NCI-H1092 treated with DMSO at 0.1 percent for 48 hours (cell line): ENCODE measurements at regions not wholly inside any gene's neighbourhood (a gene's known extent, or its start where the extent isn't known, plus 50 kb on each side); places are given as distances from the start of the nearest gene placed in this dataset.
"Not testable (repeated sequence)": the region's sequence is repeated elsewhere in the genome, so short reads cannot be mapped to it uniquely, and the experiment has no call there.

Experiments used
- DNase-seq: peaks from one replicate; lab custom pipeline; 2025; lab: John Stamatoyannopoulos, UW

GRCh38 chr20:29296256-29297230 lies 1960.9 kb upstream of the DEFB115 start:
- no peak for DNase-seq

DNA sequence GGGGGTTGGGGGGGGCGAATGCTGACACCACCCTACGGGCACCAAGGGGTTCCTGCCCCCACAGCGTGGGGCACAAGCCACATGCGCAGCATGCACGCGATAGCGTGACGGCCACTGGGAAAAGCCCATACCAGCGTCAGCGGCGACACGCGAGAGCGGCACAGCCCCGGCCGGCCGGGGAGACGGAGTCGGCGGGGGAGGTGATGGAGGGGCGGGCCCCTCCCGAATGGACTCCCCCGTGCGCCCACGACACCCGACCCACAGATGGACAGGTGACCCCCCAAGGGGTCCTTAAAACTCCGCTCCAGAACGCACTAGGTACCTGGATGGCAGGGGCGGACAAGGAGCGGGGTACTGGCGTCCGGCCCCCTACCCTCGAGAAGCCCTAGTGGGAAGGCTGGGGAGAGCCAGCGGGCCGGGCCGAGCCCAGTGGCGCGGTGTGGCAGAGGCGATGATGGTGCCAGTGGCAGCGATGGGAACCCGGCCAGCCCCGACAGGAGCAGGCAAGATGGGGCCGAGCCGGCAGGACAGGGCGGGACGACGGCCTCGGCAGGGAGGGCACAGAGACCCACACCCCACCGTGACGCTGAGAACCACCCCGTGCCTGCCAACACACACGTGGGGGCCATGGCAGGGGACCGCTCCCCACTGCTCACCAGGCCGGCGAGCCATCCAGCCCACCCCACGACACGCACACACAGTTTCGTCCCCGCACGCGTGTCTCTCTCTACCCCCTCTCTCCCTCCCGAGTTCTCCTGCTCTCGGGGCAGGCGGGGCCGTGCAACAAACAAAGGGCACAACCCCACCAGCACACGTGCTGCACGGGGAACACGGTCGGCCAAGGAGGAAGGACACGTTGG lies 1959.8 kb upstream of the DEFB115 start:
- no peak for DNase-seq

DNA sequence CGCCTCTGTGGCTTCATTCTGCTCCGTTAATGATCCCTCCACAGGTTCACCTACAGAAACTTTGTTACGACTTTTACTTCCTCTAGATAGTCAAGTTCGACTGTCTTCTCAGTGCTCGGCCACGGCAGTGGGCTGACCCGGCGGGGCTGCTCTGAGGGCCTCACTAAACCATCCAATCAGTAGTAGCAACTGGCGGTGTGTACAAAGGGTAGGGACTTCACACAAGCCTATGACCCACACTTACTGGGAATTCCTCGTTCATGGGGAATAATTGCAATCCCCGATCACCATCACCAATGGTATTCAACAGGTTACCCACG lies 1959.2 kb upstream of the DEFB115 start:
- no peak for DNase-seq

DNA sequence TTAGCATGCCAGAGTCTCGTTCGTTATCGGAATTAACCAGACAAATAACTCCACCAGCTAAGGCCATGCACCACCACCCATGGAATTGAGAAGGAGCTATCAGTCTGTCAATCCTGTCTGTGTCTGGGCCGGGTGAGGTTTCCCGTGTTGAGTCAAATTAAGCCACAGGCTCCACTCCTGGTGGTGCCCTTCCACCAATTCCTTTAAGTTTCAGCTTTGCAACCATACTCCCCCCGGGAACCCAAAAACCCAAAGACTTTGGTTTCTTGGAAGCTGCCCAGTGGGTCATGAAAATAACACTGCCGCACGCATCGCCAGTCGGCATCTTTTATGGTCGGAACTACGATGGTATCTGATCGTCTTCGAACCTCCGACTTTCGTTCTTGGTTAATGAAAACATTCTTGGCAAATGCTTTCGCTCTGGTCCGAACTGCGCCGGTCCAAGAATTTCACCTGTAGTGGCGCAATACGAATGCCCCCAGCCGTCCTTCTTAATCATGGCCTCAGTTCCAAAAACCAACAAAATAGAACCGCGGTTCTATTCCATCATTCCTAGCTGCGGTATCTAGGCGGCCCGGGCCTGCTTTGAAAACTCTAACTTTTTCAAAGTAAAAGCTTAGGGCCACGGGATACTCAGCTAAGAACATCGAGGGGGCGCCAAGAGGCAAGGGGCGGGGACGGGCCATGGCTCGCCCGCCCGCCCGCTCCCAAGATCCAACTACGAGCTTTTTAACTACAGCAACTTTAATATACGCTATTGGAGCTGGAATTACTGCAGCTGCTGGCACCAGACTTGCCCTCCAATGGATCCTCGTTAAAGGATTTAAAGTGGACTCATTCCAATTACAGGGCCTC lies 1958.5 kb upstream of the DEFB115 start:
- no peak for DNase-seq

- DNase-seq: no peak
Observed at GRCh38 chr20:29299811-29300578, 1957.5 kb upstream of the DEFB115 start.

DNA sequence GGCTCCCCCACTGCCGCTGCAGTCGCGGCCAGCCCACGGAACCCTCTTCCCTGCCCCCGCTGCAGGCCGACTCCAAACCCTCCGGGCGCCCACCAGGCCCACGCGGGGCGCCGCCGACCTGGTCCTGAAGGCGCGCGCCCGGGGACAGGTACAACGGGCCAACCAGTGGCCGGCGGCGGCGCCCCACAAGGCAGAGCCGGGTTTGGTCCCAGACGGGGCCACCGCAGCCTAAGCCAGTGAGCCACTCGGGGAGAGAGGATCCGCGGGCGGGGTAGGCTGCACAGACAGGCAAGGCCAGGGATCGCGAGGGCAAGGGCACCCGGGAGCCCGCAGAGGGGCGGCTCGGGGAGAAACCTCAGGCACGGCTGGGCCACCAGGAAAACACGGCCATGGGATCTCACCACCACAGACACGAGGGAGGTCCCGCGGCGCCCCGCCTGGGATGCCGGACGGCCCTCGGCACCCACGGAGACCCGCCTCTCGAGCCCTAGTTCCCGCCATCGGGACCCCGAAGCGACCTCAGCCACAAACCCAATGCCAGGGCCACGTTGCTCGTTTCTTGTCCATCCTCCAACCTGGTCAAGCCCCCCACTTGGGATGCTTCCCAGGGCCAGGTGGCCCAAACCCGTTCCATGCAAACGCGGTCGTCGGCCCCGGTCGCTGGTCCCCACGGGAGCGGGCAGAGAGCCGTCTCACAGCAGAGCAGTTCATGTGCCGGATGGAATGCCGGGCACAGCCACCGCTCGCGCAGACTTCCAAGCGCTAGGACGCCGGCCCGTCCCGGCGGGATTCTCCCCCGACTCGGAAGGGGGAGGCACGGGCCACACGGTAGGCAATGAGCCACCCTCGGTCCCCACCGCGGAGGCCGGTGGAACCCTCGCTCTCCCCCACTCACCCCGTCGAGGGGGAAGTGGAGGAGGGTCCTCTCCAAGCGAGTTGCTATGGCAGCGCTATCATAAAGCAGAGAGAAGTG lies 1956.6 kb upstream of the DEFB115 start:
- DNase-seq: no peak

GRCh38 chr20:29301624-29302259 lies 1955.7 kb upstream of the DEFB115 start:
- DNase-seq: no peak

- DNase-seq: no peak
Observed at GRCh38 chr20:29302979-29303644, 1954.4 kb upstream of the DEFB115 start.

- DNase-seq: no peak
Observed at GRCh38 chr20:29306390-29307072, 1950.9 kb upstream of the DEFB115 start.

DNA sequence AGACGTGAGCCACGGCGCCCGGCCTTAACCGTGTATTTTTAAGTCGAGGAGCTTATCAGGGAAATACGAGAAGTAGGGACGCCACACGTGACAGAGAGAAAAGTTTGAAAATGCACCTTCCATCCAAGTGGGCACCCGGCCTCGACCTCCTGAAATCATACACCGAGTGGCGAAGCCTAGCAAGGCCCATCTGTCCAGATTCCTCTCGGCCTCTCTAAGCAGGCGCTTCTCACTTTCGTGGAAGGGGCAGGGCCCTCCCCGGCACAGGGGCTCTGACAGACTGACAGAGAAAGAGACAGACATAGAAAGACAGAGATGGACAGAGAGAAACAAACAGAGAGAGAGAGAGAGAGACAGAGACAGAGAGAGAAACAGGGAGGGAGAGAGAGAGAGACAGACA lies 1950.0 kb upstream of the DEFB115 start:
- not testable (repeated sequence) for DNase-seq

DNA sequence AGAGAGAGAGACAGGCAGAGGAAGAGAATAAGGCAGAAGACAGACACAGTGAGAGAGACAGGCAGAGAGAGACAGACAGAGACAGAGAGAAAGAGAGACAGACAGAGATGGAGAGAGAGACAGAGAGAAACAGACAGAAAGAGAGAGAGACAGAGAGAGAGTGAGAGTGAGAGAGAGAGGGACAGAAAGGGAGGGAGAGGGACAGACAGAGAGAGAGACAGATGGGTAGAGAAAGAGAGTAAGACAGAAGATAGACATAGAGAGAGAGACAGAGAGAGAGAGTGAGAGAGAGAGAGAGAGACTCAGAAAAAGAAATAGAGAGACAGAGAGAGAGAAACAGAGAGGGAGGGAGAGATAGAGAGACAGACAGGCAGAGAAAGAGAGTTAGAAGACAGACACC lies 1948.5 kb upstream of the DEFB115 start:
- DNase-seq: not testable (repeated sequence)

DNA sequence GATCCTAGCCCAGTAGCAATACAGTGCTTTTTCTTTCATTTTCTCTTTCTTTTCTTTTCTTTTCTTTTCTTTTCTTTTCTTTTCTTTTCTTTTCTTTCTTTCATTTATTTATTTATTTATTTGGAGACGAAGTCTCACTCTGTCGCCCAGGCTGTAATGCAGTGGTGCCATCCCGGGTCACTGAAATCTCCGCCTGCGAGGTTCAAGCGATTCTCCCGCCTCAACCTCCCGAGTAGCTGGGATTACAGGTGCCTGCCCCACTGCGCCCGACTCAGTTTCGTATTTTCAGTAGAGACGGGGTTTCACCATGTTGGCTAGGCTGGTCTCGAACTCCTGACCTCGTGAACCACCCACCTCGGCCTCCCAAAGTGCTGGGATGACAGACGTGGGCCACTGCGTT lies 1948.0 kb upstream of the DEFB115 start:
- DNase-seq: not testable (repeated sequence)

DNA sequence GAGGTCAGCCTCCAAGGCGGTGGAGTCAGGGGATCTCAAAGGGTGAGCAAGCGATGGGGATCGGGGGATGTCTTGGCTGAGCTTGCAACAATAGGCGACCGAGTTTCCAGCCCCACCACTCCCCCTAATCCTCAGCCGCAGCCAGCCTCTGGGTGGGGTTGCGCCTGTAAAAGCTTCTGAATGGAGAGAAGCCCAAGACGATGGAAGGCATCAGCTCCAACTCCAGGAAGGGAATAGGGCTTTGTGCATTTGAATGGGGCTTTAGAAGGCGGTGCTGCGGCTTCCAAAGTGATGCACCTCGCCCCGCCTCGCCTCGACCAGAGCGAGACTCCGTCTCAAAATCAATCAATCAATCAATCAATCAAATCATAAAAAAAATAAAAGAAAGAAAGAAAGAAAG lies 1946.4 kb upstream of the DEFB115 start:
- DNase-seq: not testable (repeated sequence)

GRCh38 chr20:29312679-29313078 lies 1944.8 kb upstream of the DEFB115 start:
- not testable (repeated sequence) for DNase-seq

DNA sequence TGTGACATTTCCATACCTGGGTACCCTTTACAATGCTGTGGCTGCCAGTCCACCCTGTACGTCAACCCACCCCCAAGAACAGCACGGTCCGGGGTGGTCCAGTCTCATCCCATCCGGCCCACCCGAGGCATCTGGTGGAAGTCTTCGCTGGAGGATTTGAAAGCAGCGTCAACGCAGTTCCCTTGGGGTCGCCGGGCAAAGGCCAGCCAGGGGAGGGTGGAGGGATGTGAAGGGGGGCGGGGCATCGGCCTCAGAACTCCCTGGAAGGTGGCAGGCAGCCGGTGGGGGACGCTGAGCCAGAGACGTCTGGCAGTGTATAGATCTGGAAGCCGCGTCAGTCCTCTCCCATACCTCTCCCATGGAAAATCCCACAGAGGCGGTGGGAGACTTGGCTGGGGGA lies 1944.0 kb upstream of the DEFB115 start:
- no peak for DNase-seq

GRCh38 chr20:29314294-29314693 lies 1943.2 kb upstream of the DEFB115 start:
- DNase-seq: no peak

GRCh38 chr20:29318871-29319461 lies 1938.5 kb upstream of the DEFB115 start:
- no peak for DNase-seq

DNA sequence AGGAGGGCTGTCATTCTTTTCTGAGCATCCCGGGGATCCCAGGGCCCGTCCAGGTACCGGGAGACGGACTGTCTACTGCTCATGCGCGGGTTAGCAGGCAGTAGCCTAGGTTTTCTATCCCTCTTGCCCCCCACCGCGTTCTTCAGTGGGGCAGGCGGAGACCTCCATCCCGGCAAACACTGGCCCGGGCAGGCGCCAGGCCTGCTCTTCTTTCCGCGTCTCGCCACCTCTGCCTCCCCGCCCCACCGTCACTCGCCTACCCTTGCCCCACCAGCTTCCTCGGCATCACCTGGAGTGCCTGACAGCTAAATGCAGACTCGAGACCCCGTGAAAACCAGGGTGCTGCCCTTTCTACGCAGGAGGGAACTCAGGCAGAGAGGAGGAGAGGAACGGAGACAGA lies 1937.7 kb upstream of the DEFB115 start:
- no peak for DNase-seq
